ENCODE measurements at regions not wholly inside any gene's neighbourhood (a gene's known extent, or its start where the extent isn't known, plus 50 kb on each side); places are given as distances from the start of the nearest gene placed in this dataset.

- H3K9ac ChIP-seq (ENCODE audit: insufficient read length, low read depth) = no peak overlapping the region
- H3K9me3 ChIP-seq (ENCODE audit: insufficient read depth, low read length) = no peaks in the 10 kb centered on the region
- DNase-seq (ENCODE audit: low read depth, low spot score) = no peak
- no peaks in the 10 kb centered on the region for H3K36me3 ChIP-seq (ENCODE audit: insufficient read depth, insufficient read length, low read length)
- H3K27me3 ChIP-seq (ENCODE audit: insufficient read depth, insufficient read length) = no peaks in the 10 kb centered on the region
- H3K4me1 ChIP-seq (ENCODE audit: insufficient read depth, insufficient read length) = peaks cover 2% of the 10 kb centered on the region
- H3K4me3 ChIP-seq (ENCODE audit: insufficient read length, low read depth) = no peak overlapping the region
- TF ChIP-seq YY1 (IDR thresholded peaks at IDR 0.05; ENCODE audit: insufficient read depth, insufficient read length) = no peak
- no peak for TF ChIP-seq ZNF274 (IDR thresholded peaks at IDR 0.05; ENCODE audit: low read depth, low read length)
- no peak for TF ChIP-seq SUZ12 (IDR thresholded peaks at IDR 0.05; ENCODE audit: extremely low read depth, insufficient read depth, insufficient read length)
Observed at GRCh38 chr1:55334160-55334559, 119.0 kb upstream of the USP24 start.

GRCh38 chr1:55333461-55333860, 118.3 kb upstream of the USP24 start:
- Histone ChIP-seq H3K9ac (ENCODE audit: insufficient read length, low read depth) (no peak overlapping the region), H3K27me3 (ENCODE audit: insufficient read depth, insufficient read length) (no peaks in the 10 kb centered on the region), H3K4me1 (ENCODE audit: insufficient read depth, insufficient read length) (peaks cover 2% of the 10 kb centered on the region), H3K4me3 (ENCODE audit: insufficient read length, low read depth) (no peak overlapping the region), H3K9me3 (ENCODE audit: insufficient read depth, low read length) (no peaks in the 10 kb centered on the region), H3K36me3 (ENCODE audit: insufficient read depth, insufficient read length, low read length) (no peaks in the 10 kb centered on the region)
- TF ChIP-seq ZNF274 (IDR thresholded peaks at IDR 0.05; ENCODE audit: low read depth, low read length) (no peak), YY1 (IDR thresholded peaks at IDR 0.05; ENCODE audit: insufficient read depth, insufficient read length) (no peak), SUZ12 (IDR thresholded peaks at IDR 0.05; ENCODE audit: extremely low read depth, insufficient read depth, insufficient read length) (no peak)
- DNase-seq (ENCODE audit: low read depth, low spot score) = no peak

- peaks cover 2% of the 10 kb centered on the region for H3K4me1 ChIP-seq (ENCODE audit: insufficient read depth, insufficient read length)
- no peaks in the 10 kb centered on the region for H3K9me3 ChIP-seq (ENCODE audit: insufficient read depth, low read length)
- no peaks in the 10 kb centered on the region for H3K36me3 ChIP-seq (ENCODE audit: insufficient read depth, insufficient read length, low read length)
- TF ChIP-seq SUZ12 (IDR thresholded peaks at IDR 0.05; ENCODE audit: extremely low read depth, insufficient read depth, insufficient read length) (no peak), YY1 (IDR thresholded peaks at IDR 0.05; ENCODE audit: insufficient read depth, insufficient read length) (no peak), ZNF274 (IDR thresholded peaks at IDR 0.05; ENCODE audit: low read depth, low read length) (no peak)
- no peaks in the 10 kb centered on the region for H3K27me3 ChIP-seq (ENCODE audit: insufficient read depth, insufficient read length)
- H3K4me3 ChIP-seq (ENCODE audit: insufficient read length, low read depth) = no peak overlapping the region
- no peak overlapping the region for H3K9ac ChIP-seq (ENCODE audit: insufficient read length, low read depth)
- no peak for DNase-seq (ENCODE audit: low read depth, low spot score)
Observed at GRCh38 chr1:55331351-55331750, 116.2 kb upstream of the USP24 start.

GRCh38 chr1:55329808-55330432, 114.8 kb upstream of the USP24 start:
- Histone ChIP-seq H3K9ac (ENCODE audit: insufficient read length, low read depth) (no peak overlapping the region), H3K4me3 (ENCODE audit: insufficient read length, low read depth) (no peak overlapping the region), H3K9me3 (ENCODE audit: insufficient read depth, low read length) (no peaks in the 10 kb centered on the region), H3K27me3 (ENCODE audit: insufficient read depth, insufficient read length) (no peaks in the 10 kb centered on the region), H3K36me3 (ENCODE audit: insufficient read depth, insufficient read length, low read length) (no peaks in the 10 kb centered on the region), H3K4me1 (ENCODE audit: insufficient read depth, insufficient read length) (peaks cover 2% of the 10 kb centered on the region)
- DNase-seq (ENCODE audit: low read depth, low spot score) = no peak
- no peak for TF ChIP-seq YY1 (IDR thresholded peaks at IDR 0.05; ENCODE audit: insufficient read depth, insufficient read length)
- no peak for TF ChIP-seq SUZ12 (IDR thresholded peaks at IDR 0.05; ENCODE audit: extremely low read depth, insufficient read depth, insufficient read length)
- no peak for TF ChIP-seq ZNF274 (IDR thresholded peaks at IDR 0.05; ENCODE audit: low read depth, low read length)

GRCh38 chr1:55329091-55329490, 113.9 kb upstream of the USP24 start:
- no peak overlapping the region for H3K4me3 ChIP-seq (ENCODE audit: insufficient read length, low read depth)
- no peaks in the 10 kb centered on the region for H3K27me3 ChIP-seq (ENCODE audit: insufficient read depth, insufficient read length)
- TF ChIP-seq YY1 (IDR thresholded peaks at IDR 0.05; ENCODE audit: insufficient read depth, insufficient read length) (no peak), ZNF274 (IDR thresholded peaks at IDR 0.05; ENCODE audit: low read depth, low read length) (no peak), SUZ12 (IDR thresholded peaks at IDR 0.05; ENCODE audit: extremely low read depth, insufficient read depth, insufficient read length) (no peak)
- peaks cover 2% of the 10 kb centered on the region for H3K4me1 ChIP-seq (ENCODE audit: insufficient read depth, insufficient read length)
- DNase-seq (ENCODE audit: low read depth, low spot score) = no peak
- H3K9ac ChIP-seq (ENCODE audit: insufficient read length, low read depth) = no peak overlapping the region
- H3K36me3 ChIP-seq (ENCODE audit: insufficient read depth, insufficient read length, low read length) = no peaks in the 10 kb centered on the region
- H3K9me3 ChIP-seq (ENCODE audit: insufficient read depth, low read length) = no peaks in the 10 kb centered on the region

GRCh38 chr1:55326496-55327243, 111.5 kb upstream of the USP24 start:
- H3K9ac ChIP-seq (ENCODE audit: insufficient read length, low read depth) = no peak overlapping the region
- H3K36me3 ChIP-seq (ENCODE audit: insufficient read depth, insufficient read length, low read length) = no peaks in the 10 kb centered on the region
- no peak for TF ChIP-seq SUZ12 (IDR thresholded peaks at IDR 0.05; ENCODE audit: extremely low read depth, insufficient read depth, insufficient read length)
- no peak for TF ChIP-seq ZNF274 (IDR thresholded peaks at IDR 0.05; ENCODE audit: low read depth, low read length)
- no peak for TF ChIP-seq YY1 (IDR thresholded peaks at IDR 0.05; ENCODE audit: insufficient read depth, insufficient read length)
- no peaks in the 10 kb centered on the region for H3K4me1 ChIP-seq (ENCODE audit: insufficient read depth, insufficient read length)
- no peaks in the 10 kb centered on the region for H3K9me3 ChIP-seq (ENCODE audit: insufficient read depth, low read length)
- DNase-seq (ENCODE audit: low read depth, low spot score) = no peak
- H3K27me3 ChIP-seq (ENCODE audit: insufficient read depth, insufficient read length) = no peaks in the 10 kb centered on the region
- no peak overlapping the region for H3K4me3 ChIP-seq (ENCODE audit: insufficient read length, low read depth)

- H3K27me3 ChIP-seq (ENCODE audit: insufficient read depth, insufficient read length) = no peaks in the 10 kb centered on the region
- no peak for TF ChIP-seq YY1 (IDR thresholded peaks at IDR 0.05; ENCODE audit: insufficient read depth, insufficient read length)
- TF ChIP-seq SUZ12 (IDR thresholded peaks at IDR 0.05; ENCODE audit: extremely low read depth, insufficient read depth, insufficient read length) = no peak
- no peak for TF ChIP-seq ZNF274 (IDR thresholded peaks at IDR 0.05; ENCODE audit: low read depth, low read length)
- H3K4me1 ChIP-seq (ENCODE audit: insufficient read depth, insufficient read length) = no peaks in the 10 kb centered on the region
- no peaks in the 10 kb centered on the region for H3K36me3 ChIP-seq (ENCODE audit: insufficient read depth, insufficient read length, low read length)
- no peak overlapping the region for H3K9ac ChIP-seq (ENCODE audit: insufficient read length, low read depth)
- no peak for DNase-seq (ENCODE audit: low read depth, low spot score)
- H3K4me3 ChIP-seq (ENCODE audit: insufficient read length, low read depth) = no peak overlapping the region
- H3K9me3 ChIP-seq (ENCODE audit: insufficient read depth, low read length) = no peaks in the 10 kb centered on the region
Observed at GRCh38 chr1:55323760-55324159, 108.6 kb upstream of the USP24 start.

All from NT2/D1 (cell line).